Lower lobe of right lung (tissue), 2 donors: ENCODE measurements at regions not wholly inside any gene's neighbourhood (a gene's known extent, or its start where the extent isn't known, plus 50 kb on each side); places are given as distances from the start of the nearest gene placed in this dataset.

ENCODE experiments used
- ATAC-seq, 2 donors: fragments of 200-7000 bp; cut with Tn5 transposase; one replicate each; pipeline ENCODE4 v1.9.1; 2020 to 2022; ENCODE audit warnings: mild to moderate bottlenecking in 2 of 2, moderate library complexity in 2 of 2
- DNase-seq: peaks from one replicate; pipeline ENCODE4 v3.0.0-alpha.2; 2020
- H3K27ac ChIP-seq: fragments of 200-600 bp; one replicate; pipeline ENCODE4 v1.8.0; 2022
- H3K27me3 ChIP-seq: fragments of 200-600 bp; one replicate; pipeline ENCODE4 v1.8.0; 2022; ENCODE audit warnings: low read depth
- H3K36me3 ChIP-seq: fragments of 200-600 bp; one replicate; pipeline ENCODE4 v1.8.0; 2022; ENCODE audit warnings: mild to moderate bottlenecking
- H3K4me1 ChIP-seq: fragments of 200-600 bp; one replicate; pipeline ENCODE4 v1.8.0; 2022
- H3K4me3 ChIP-seq: fragments of 200-600 bp; one replicate; pipeline ENCODE4 v1.8.0; 2022; ENCODE audit warnings: mild to moderate bottlenecking
- H3K9me3 ChIP-seq: fragments of 200-600 bp; one replicate; pipeline ENCODE4 v1.8.0; 2022
- CTCF ChIP-seq: fragments of 200-600 bp; IDR thresholded peaks from one replicate; pipeline ENCODE4 v1.8.0; 2022; ENCODE audit warnings: antibody characterized with exemption, mild to moderate bottlenecking
- intact Hi-C: fragments of 100-400 bp; cut with DNase I; formaldehyde crosslinking; loops from one replicate; pipeline ENCODE4 v1.11.0; 2022
- donor health status: DM: no; HTN: yes; CAD: no; lungs with severe emphysema.

- no peaks in the 10 kb centered on the region for H3K27me3 ChIP-seq
- no peak overlapping the region for H3K4me3 ChIP-seq
- no peaks in the 10 kb centered on the region for H3K36me3 ChIP-seq
- no peak for TF ChIP-seq CTCF
- intact Hi-C loops: no loop called here
- DNase-seq: no peak
- H3K9me3 ChIP-seq: no peaks in the 10 kb centered on the region
- no peaks in the 10 kb centered on the region for H3K4me1 ChIP-seq
- no peak overlapping the region for H3K27ac ChIP-seq
- ATAC-seq: no peak
Observed at GRCh38 chr17:68657166-68657565, 56.0 kb upstream of the FAM20A start.

- no peak for TF ChIP-seq CTCF
- DNase-seq (no peak), ATAC-seq (no peak)
- H3K4me1 ChIP-seq: no peaks in the 10 kb centered on the region
- H3K36me3 ChIP-seq: no peaks in the 10 kb centered on the region
- intact Hi-C loops: no loop called here
- no peak overlapping the region for H3K27ac ChIP-seq
- H3K4me3 ChIP-seq: no peak overlapping the region
- H3K9me3 ChIP-seq: no peaks in the 10 kb centered on the region
- no peaks in the 10 kb centered on the region for H3K27me3 ChIP-seq
Observed at GRCh38 chr17:68656666-68657065, 55.5 kb upstream of the FAM20A start.
